ENCODE measurements at regions not wholly inside any gene's neighbourhood (a gene's known extent, or its start where the extent isn't known, plus 50 kb on each side); places are given as distances from the start of the nearest gene placed in this dataset.

DNA sequence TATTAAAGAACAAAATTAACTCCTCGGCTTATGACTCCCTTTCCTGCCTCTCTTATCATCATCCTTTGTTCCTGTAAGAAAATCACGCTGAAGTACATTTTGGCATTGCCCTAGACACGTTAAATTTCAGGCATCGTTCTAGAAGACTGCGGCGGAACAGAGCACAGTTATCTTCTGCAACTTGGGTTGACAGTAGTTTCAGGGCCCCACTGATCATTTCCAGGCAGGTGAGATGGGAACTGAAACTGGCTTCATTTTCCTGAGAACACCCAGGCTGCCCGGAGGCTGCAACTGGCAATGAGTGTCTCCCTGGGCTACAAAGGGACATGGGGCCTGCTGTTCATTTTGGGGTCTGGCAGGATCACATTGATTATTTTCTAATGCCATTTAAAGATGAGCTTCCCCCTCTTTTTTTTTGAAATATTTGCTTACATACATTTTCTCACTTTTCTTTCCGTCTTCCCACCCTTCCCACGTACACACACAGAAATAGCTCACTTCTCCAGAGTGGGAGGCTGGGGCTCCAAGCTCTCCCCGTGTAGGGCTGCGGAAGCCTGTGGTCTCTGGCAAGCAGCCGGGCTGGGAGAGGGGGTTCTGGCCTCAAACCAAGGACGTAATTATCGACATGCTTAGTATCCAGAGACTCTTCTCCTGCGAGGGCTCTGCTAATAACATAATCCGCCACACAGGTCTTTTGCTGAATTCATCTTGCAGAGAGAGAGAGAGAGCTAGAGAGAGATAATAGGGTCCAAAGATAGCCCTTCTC, 267.4 kb downstream of the ABHD5 start:
- Mint-ChIP-seq H3K4me3 (no peak overlapping the region), H3K9me3 (no peaks in the 10 kb centered on the region), H3K36me3 (no peaks in the 10 kb centered on the region), H3K27ac (no peak overlapping the region), H3K4me1 (peaks cover 28% of the 10 kb centered on the region), H3K27me3 (peaks cover 30% of the 10 kb centered on the region)
- no peak for ATAC-seq

DNA sequence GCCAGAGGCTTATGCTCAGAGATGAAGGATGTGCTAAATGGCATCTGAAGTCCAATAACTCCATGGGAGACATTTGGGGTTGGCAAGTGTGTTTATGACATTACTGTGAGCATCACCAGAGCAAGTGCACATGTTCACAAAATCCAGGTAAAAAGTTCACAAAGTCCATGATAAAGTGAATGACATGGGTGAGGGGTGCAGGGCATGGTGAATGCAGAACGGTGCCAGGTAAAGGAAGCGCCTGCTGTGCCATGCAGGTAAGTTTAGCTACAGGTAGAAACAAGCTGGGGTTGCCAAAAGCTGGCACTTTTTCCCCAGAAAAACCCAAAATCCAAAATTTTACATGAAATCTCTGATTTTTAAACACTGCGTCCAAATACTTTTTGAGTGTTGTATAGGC, 268.2 kb downstream of the ABHD5 start:
- Mint-ChIP-seq H3K36me3 (no peaks in the 10 kb centered on the region), H3K4me1 (peaks cover 21% of the 10 kb centered on the region), H3K27me3 (peaks cover 35% of the 10 kb centered on the region), H3K4me3 (no peak overlapping the region), H3K27ac (no peak overlapping the region), H3K9me3 (no peaks in the 10 kb centered on the region)
- ATAC-seq, result no peak

DNA sequence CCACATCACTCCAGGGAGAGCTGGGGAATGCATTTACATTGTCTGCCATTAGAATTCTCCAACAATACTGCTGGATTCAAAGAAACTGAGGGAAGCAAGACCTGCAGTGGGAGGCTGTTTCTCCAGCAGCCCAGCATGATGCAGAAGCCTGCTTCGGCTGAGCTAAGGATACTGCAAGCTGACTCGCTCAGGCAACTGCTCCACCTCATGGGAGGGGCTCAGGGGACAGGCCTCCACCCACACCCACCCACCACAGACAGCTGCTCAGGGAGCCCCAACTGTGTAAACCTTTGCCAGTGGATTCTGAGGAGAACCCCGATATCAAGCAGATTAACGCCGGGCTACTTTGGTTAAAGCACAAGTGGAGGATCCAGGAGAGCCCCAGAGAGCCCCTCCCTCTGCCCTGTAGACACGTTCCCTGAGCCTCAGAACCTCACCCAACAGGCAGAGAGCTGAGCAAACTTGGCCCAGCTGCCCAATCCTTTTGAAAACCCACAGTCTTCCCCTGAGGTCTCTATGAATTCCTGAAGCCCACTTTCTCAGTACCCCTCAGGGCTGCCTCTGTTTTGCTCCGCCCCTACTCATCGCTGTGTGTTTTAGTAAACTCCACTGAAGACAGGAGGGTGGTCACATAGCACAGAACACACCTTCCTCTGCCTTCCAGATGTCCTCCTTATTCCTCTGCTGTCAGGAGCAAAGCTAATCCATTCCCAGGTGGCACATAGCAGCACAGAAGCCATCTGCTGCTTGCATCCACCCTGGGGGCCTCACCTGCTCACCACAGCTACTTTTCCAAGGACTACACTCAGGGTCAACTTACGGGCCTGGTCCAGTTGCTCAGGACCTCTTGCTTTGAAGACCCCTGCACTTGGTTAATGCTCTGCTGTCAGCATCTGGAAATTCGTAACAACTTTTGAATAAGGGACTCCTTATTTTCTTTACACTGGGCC, 269.0 kb downstream of the ABHD5 start:
- no peaks in the 10 kb centered on the region for H3K9me3 Mint-ChIP-seq
- no peak overlapping the region for H3K27ac Mint-ChIP-seq
- no peak overlapping the region for H3K4me3 Mint-ChIP-seq
- H3K27me3 Mint-ChIP-seq, result peaks cover 39% of the 10 kb centered on the region
- peaks cover 19% of the 10 kb centered on the region for H3K4me1 Mint-ChIP-seq
- H3K36me3 Mint-ChIP-seq, result no peaks in the 10 kb centered on the region
- ATAC-seq, result no peak

DNA sequence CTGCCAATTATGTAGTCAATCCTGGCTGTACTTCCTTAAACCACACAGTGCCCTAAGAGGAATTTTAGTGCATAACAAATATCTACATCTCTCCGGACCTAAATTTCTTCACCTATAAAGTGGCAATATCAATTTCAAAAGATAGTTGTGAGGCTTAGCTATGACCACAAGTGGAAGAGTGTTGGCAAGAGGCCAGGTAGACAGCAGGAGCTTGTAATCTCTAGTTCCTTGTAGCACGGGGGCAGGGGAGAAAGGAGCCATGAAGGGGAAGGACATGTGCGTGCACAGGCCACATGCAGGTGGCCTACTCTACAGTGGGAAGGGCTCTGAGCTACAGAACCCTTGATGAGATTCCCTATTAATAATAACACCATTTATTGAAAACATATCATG, 269.7 kb downstream of the ABHD5 start:
- Mint-ChIP-seq H3K27ac (no peak overlapping the region), H3K4me1 (peaks cover 19% of the 10 kb centered on the region), H3K36me3 (no peaks in the 10 kb centered on the region), H3K9me3 (no peaks in the 10 kb centered on the region), H3K4me3 (no peak overlapping the region), H3K27me3 (peaks cover 39% of the 10 kb centered on the region)
- no peak for ATAC-seq

DNA sequence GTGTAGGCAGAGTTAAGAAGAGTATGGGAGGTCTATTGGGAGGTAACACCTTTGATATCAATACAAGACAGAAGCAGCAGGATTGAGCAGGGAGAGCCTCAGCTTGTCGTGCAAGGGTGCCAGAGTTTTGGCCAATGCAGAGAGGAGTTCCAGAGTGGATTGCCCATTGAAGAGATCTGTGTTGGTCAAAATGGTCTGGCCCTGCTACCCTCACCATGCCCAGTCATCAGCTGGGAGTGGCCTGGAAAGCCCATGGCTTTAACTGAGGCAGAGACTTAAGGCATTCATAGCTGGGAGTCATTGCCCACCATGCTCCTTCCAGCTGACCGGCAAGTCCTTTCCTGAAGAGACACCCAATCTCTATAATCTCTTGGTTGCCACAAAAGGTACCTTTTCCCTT, 271.3 kb downstream of the ABHD5 start:
- Mint-ChIP-seq H3K27me3 (peaks cover 31% of the 10 kb centered on the region), H3K36me3 (no peaks in the 10 kb centered on the region), H3K9me3 (no peaks in the 10 kb centered on the region), H3K27ac (no peak overlapping the region), H3K4me3 (no peak overlapping the region), H3K4me1 (peaks cover 13% of the 10 kb centered on the region)
- no peak for ATAC-seq

DNA sequence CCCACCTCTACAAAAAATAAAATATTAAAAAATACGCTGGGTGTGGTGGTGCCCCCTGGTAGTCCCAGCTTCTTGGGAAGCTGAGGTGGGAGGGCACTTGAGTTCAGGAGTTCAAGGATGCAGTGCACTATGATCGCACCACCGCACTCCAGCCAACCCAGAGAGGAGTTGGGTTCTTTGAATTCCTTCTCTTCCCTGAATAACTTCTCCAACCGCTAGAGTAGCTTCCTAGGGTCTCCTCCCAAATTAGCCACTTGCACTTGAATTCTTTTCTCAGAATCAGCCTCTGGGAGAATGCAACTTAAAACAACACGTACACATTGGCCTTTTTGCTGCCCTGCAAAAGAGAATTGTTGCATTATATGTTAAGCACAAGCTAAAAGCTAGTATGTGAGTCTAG, 272.5 kb downstream of the ABHD5 start:
- H3K27ac Mint-ChIP-seq, result no peak overlapping the region
- H3K4me1 Mint-ChIP-seq, result peaks cover 4% of the 10 kb centered on the region
- H3K4me3 Mint-ChIP-seq, result no peak overlapping the region
- H3K9me3 Mint-ChIP-seq, result no peaks in the 10 kb centered on the region
- no peak for ATAC-seq
- H3K27me3 Mint-ChIP-seq, result peaks cover 33% of the 10 kb centered on the region
- H3K36me3 Mint-ChIP-seq, result no peaks in the 10 kb centered on the region

DNA sequence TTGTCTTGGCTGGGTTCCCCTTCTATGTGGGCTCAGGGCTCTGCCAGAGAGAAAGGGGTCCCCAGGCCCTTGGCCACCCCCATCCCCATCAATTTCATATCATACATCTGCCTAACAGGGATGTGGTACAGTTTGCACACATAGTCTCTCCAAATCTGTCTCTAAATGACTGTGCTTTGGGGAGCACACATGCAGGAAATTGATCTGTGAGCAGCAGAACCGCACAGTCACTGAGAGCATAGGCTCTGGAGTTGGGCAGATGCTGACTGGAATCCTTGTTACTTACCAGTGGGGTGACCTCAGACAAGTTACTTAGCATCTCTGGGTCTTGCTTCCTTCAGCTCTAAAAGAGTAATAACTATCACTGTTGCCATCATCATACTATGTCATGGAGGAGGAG, 273.9 kb downstream of the ABHD5 start:
- H3K36me3 Mint-ChIP-seq, result no peaks in the 10 kb centered on the region
- peaks cover 32% of the 10 kb centered on the region for H3K27me3 Mint-ChIP-seq
- H3K9me3 Mint-ChIP-seq, result no peaks in the 10 kb centered on the region
- ATAC-seq, result no peak
- H3K27ac Mint-ChIP-seq, result no peak overlapping the region
- no peaks in the 10 kb centered on the region for H3K4me1 Mint-ChIP-seq
- H3K4me3 Mint-ChIP-seq, result no peak overlapping the region

DNA sequence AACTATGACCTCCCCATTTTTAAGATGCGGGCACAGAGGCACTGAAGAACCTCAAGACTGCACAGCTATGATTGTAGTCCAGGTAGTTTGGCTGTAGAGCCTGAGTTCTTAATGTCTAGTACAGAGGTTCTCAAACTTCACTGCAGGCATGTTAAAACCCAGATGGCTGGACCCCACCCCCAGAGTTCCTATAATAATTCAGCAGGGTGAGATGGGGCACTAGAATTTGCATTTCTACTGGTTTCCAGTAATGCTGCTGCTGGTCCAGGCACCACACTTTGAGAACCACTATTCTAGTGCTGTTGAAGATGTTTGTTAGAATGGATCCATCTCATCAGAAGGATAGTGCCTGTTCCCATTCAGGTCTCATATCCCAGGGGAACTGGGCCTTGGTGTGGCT, 274.9 kb downstream of the ABHD5 start:
- no peak for ATAC-seq
- Mint-ChIP-seq H3K4me1 (no peaks in the 10 kb centered on the region), H3K4me3 (no peak overlapping the region), H3K36me3 (no peaks in the 10 kb centered on the region), H3K9me3 (no peaks in the 10 kb centered on the region), H3K27me3 (peaks cover 32% of the 10 kb centered on the region), H3K27ac (no peak overlapping the region)

DNA sequence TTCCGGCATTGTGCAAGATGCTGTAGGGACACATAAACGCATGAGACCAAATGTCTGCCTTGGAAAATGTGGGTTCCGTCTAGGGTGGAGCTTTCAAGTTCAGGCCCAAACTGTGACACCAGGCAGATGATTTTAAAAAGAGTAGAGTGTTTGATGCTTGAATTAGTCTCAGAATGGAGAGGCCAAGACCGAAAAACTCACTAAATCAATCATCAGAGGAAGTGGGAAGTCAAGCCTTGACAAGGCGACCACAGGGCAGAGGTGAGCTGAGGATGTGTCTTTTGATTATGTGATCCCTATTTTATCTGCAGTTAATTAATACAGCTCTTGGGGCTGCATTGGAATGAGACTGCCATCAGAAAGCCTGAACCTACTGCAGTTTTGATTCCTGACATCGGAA, 275.4 kb downstream of the ABHD5 start:
- Mint-ChIP-seq H3K4me3 (no peak overlapping the region), H3K27me3 (peaks cover 32% of the 10 kb centered on the region), H3K9me3 (no peaks in the 10 kb centered on the region), H3K4me1 (no peaks in the 10 kb centered on the region), H3K27ac (no peak overlapping the region), H3K36me3 (no peaks in the 10 kb centered on the region)
- ATAC-seq, result peak; percentile 54

DNA sequence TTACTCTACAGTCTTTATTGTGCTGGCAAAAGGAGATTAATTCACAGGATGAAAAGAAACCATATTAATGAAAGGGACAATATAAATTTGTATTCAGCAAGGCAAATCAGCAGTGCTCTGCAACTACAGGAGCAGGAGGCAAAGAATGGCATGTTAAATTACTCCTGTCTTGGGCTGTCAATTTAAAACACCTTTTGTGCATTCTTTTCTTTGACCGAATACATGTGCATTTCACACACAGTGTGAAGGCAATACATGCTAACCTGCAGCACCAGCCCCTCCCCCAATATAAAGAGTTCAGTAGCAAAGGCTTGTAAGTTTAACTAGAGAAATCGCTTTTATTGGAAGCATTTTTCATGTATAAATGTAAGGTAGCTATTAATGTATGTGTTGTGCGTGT, 275.2 kb upstream of the TOPAZ1 start:
- no peaks in the 10 kb centered on the region for H3K9me3 Mint-ChIP-seq
- no peaks in the 10 kb centered on the region for H3K36me3 Mint-ChIP-seq
- peaks cover 32% of the 10 kb centered on the region for H3K27me3 Mint-ChIP-seq
- H3K4me1 Mint-ChIP-seq, result no peaks in the 10 kb centered on the region
- no peak for ATAC-seq
- H3K27ac Mint-ChIP-seq, result no peak overlapping the region
- no peak overlapping the region for H3K4me3 Mint-ChIP-seq

DNA sequence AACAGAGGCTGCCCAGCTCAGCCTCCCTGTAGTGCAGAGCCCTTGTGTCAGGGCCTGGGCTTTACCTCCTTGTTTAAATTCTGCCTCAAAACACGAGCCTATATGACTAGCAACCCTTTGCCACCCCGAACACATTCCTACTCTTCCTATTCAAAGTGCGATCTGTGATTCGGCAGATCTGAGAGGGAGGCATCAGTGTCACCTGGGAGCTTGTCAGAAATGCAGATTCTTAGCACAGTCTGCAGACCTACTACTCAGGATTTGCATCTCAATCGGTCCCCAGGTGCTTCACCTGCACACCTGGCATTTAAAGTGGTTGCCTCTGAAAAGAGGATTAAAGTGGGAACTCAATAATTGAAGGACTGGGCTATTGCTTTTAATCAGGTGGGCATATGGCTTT, 273.2 kb upstream of the TOPAZ1 start:
- H3K4me1 Mint-ChIP-seq, result no peaks in the 10 kb centered on the region
- no peak overlapping the region for H3K4me3 Mint-ChIP-seq
- no peaks in the 10 kb centered on the region for H3K36me3 Mint-ChIP-seq
- ATAC-seq, result no peak
- no peaks in the 10 kb centered on the region for H3K9me3 Mint-ChIP-seq
- H3K27ac Mint-ChIP-seq, result no peak overlapping the region
- H3K27me3 Mint-ChIP-seq, result peaks cover 32% of the 10 kb centered on the region

DNA sequence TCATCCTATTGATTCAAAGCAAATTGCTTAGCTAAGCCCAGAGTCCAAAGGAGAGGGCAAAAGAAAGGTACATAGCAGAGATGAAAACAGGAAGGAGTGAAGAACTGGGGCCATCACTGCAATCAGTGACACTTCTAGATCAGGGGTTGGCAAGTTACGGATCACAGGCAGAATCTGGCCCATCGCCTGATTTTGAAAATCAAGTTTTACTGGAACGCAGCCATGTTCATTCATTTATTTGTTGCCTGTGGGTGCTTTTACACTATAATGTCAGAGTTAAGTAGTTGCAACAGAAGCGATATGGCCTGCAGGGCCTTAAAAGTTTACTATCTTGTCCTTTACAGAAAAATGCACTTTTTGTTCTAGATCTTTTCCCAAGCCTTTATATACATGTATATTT, 271.7 kb upstream of the TOPAZ1 start:
- no peak for ATAC-seq
- Mint-ChIP-seq H3K36me3 (no peaks in the 10 kb centered on the region), H3K4me1 (no peaks in the 10 kb centered on the region), H3K27me3 (peaks cover 18% of the 10 kb centered on the region), H3K4me3 (no peak overlapping the region), H3K9me3 (no peaks in the 10 kb centered on the region), H3K27ac (no peak overlapping the region)

DNA sequence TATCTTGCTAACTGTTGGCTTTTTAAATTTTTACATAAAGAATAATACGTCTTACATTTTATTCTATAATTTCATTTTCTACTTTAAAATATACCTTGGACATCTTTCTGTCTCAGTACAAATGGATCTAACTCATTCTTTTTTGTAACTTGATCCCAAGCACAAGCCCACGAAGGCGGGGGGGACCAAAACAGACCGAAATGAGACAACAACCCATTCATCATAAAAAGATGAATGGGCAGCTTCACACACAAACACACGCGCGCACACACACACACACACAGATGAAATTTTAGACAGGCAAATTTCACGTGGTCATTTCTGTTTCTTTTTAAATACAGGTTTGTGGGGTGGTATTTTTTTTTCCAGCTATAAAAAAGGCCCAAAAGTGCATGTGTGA, 271.3 kb upstream of the TOPAZ1 start:
- no peaks in the 10 kb centered on the region for H3K36me3 Mint-ChIP-seq
- H3K27ac Mint-ChIP-seq, result no peak overlapping the region
- no peaks in the 10 kb centered on the region for H3K9me3 Mint-ChIP-seq
- peaks cover 14% of the 10 kb centered on the region for H3K27me3 Mint-ChIP-seq
- H3K4me1 Mint-ChIP-seq, result no peaks in the 10 kb centered on the region
- no peak overlapping the region for H3K4me3 Mint-ChIP-seq
- ATAC-seq, result no peak

DNA sequence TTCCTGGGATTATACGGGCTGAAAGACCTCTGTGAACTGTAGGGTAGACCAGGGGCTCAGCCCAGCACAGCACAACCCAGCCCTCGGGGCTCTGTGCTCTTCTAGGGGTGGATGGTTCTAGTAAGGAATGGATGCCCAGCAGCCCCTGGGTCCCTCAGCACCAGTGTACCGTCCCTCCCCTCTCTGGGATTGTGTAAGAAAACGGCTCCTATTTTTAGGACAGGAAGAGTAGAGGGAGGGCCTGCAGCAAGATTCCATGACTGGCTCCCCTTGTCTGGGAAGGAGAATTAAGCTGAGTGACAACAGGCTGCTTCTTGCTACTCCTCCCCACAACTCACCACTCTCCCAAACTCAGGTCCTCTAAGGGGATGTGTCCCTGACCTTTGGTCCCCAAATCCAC, 270.8 kb upstream of the TOPAZ1 start:
- Mint-ChIP-seq H3K9me3 (no peaks in the 10 kb centered on the region), H3K27ac (no peak overlapping the region), H3K4me3 (no peak overlapping the region), H3K36me3 (no peaks in the 10 kb centered on the region), H3K4me1 (no peaks in the 10 kb centered on the region), H3K27me3 (peaks cover 8% of the 10 kb centered on the region)
- no peak for ATAC-seq

DNA sequence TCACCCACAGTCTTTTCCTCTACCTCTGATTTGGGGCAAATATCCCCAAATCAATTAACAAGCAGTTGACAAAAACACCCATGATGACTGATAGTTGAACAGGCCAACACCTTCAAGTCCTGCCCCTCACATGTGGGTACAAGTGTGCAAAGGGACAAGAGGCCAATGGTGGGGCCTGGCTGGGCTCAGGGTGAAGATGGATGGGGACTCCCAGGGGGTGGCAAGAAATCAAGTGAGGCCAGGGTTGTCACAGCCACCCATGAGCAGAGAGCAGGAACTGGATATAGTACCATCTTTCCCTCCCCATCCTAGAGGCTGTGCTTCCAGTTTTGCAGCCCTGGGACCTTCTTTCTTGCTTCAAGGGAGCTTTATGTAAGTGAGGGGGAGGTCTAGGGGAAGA, 270.2 kb upstream of the TOPAZ1 start:
- H3K4me1 Mint-ChIP-seq, result no peaks in the 10 kb centered on the region
- no peaks in the 10 kb centered on the region for H3K36me3 Mint-ChIP-seq
- no peak for ATAC-seq
- H3K9me3 Mint-ChIP-seq, result no peaks in the 10 kb centered on the region
- H3K27ac Mint-ChIP-seq, result no peak overlapping the region
- no peak overlapping the region for H3K4me3 Mint-ChIP-seq
- peaks cover 9% of the 10 kb centered on the region for H3K27me3 Mint-ChIP-seq

DNA sequence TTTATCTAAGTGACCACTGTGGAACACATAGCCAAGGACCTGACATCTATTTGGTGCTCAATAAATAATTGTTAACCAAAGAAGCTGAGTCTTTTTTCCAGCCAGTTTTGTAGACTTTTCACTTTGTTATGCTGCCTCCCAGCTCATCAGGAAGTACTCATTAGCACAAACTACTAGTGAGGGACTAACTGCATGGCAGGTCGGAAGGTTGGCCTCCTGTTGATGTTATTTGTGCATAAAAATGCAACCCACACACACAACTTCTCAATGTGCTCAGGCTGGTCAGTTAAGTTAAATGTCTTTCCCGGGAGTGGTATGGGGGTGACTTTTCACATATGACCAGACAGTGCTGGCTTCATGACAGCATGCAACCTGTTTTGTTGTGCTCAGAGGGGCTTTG, 263.0 kb upstream of the TOPAZ1 start:
- ATAC-seq, result no peak
- Mint-ChIP-seq H3K36me3 (no peaks in the 10 kb centered on the region), H3K27ac (no peak overlapping the region), H3K4me3 (no peak overlapping the region), H3K4me1 (no peaks in the 10 kb centered on the region), H3K27me3 (peaks cover 9% of the 10 kb centered on the region), H3K9me3 (no peaks in the 10 kb centered on the region)
